T-helper 2 cell treated with Interferon-gamma antibody and Interleukin-4, amounts not matched to agents 100 ng/mL and 5 ng/mL, for 36 hours (primary cell): ENCODE measurements at regions not wholly inside any gene's neighbourhood (a gene's known extent, or its start where the extent isn't known, plus 50 kb on each side); places are given as distances from the start of the nearest gene placed in this dataset.
"Not testable (repeated sequence)": the region's sequence is repeated elsewhere in the genome, so short reads cannot be mapped to it uniquely, and the experiment has no call there.

Experiments used
- intact Hi-C: fragments of 100-400 bp; cut with micrococcal nuclease; formaldehyde crosslinking; loops from one replicate; pipeline ENCODE4 v1.15.1; 2023

GRCh38 chr2:176892676-176893226, 319.8 kb upstream of the HNRNPA3 start:
- intact Hi-C loops = no loop called here

- intact Hi-C loops = no loop called here
Measured at GRCh38 chr2:176895158-176895557, 317.4 kb upstream of the HNRNPA3 start.

- intact Hi-C loops = no loop called here
Measured at GRCh38 chr2:176902454-176902853, 310.1 kb upstream of the HNRNPA3 start.

GRCh38 chr2:176904053-176904452, 308.5 kb upstream of the HNRNPA3 start:
- intact Hi-C loops = not testable (repeated sequence)

GRCh38 chr2:176907341-176907740, 305.3 kb upstream of the HNRNPA3 start:
- intact Hi-C loops = no loop called here

GRCh38 chr2:176910828-176911227, 301.8 kb upstream of the HNRNPA3 start:
- intact Hi-C loops = no loop called here

- intact Hi-C loops = no loop called here
Measured at GRCh38 chr2:176913955-176914354, 298.6 kb upstream of the HNRNPA3 start.

- intact Hi-C loops = no loop called here
Measured at GRCh38 chr2:176914371-176914770, 298.2 kb upstream of the HNRNPA3 start.

- intact Hi-C loops = not testable (repeated sequence)
Measured at GRCh38 chr2:176922545-176922944, 290.0 kb upstream of the HNRNPA3 start.

GRCh38 chr2:176923205-176923604, 289.4 kb upstream of the HNRNPA3 start:
- intact Hi-C loops = no loop called here

- intact Hi-C loops = no loop called here
Measured at GRCh38 chr2:176924909-176925534, 287.6 kb upstream of the HNRNPA3 start.

- intact Hi-C loops = no loop called here
Measured at GRCh38 chr2:176926453-176926852, 286.1 kb upstream of the HNRNPA3 start.

GRCh38 chr2:176929387-176929786, 283.2 kb upstream of the HNRNPA3 start:
- intact Hi-C loops = not testable (repeated sequence)

- intact Hi-C loops = loop anchor here (2.0 to 5.0 kb wide), 4 partner anchors 65 to 280 kb away; partner anchors contain the start of gene HNRNPA3
Measured at GRCh38 chr2:176931588-176932563, 280.7 kb upstream of the HNRNPA3 start.

GRCh38 chr2:176934131-176934530, 278.5 kb upstream of the HNRNPA3 start:
- intact Hi-C loops = loop anchor here (5.0 kb wide), 3 partner anchors 63 to 278 kb away; partner anchors contain the start of gene HNRNPA3

- intact Hi-C loops = loop anchor here (5.0 kb wide), 3 partner anchors 62 to 277 kb away; partner anchors contain the start of gene HNRNPA3
Measured at GRCh38 chr2:176934869-176935415, 277.7 kb upstream of the HNRNPA3 start.

- intact Hi-C loops = no loop called here
Measured at GRCh38 chr2:176935543-176936102, 277.0 kb upstream of the HNRNPA3 start.

- intact Hi-C loops = no loop called here
Measured at GRCh38 chr2:176936410-176936809, 276.2 kb upstream of the HNRNPA3 start.

- intact Hi-C loops = no loop called here
Measured at GRCh38 chr2:176944998-176945397, 267.6 kb upstream of the HNRNPA3 start.

GRCh38 chr2:176947754-176948153, 264.8 kb upstream of the HNRNPA3 start:
- intact Hi-C loops = no loop called here

- intact Hi-C loops = not testable (repeated sequence)
Measured at GRCh38 chr2:176951218-176951617, 261.4 kb upstream of the HNRNPA3 start.
